Ovary (tissue), 7 donors: ENCODE measurements at regions not wholly inside any gene's neighbourhood (a gene's known extent, or its start where the extent isn't known, plus 50 kb on each side); places are given as distances from the start of the nearest gene placed in this dataset.

ENCODE experiments used
- DNase-seq, 5 donors: peaks; one replicate each; pipeline ENCODE4 v3.0.0-alpha.2; 2019 to 2020
- H3K27ac ChIP-seq, 2 donors: fragments of 200-600 bp; one replicate each; pipeline versions ENCODE4 v1.5.1 to v1.8.0; 2019 to 2022
- H3K27me3 ChIP-seq: fragments of 200-600 bp; one replicate; pipeline ENCODE4 v1.8.0; 2022
- H3K36me3 ChIP-seq: fragments of 200-600 bp; sonication (generic); one replicate; pipeline ENCODE4 v1.5.1; 2019
- H3K4me1 ChIP-seq: one replicate; pipeline ENCODE4 v1.8.1; 2013; ENCODE audit warnings: mild to moderate bottlenecking, moderate library complexity; ENCODE audit not compliant: insufficient read depth
- H3K4me3 ChIP-seq: fragments of 200-600 bp; sonication (generic); one replicate; pipeline ENCODE4 v1.5.1; 2017
- H3K9me3 ChIP-seq, 2 donors: fragments of 200-600 bp in 1 of 2; sonication (generic) in 1 of 2; one replicate each; pipeline versions ENCODE4 v1.5.1 to v1.8.1; 2013 to 2019; ENCODE audit warnings: mild to moderate bottlenecking in 1 of 2, moderate library complexity in 1 of 2
- CTCF ChIP-seq, 3 donors: fragments of 450-650 bp in 2 of 3; fragments of 200-600 bp in 1 of 3; IDR thresholded peaks; one replicate each; pipeline versions ENCODE4 v1.5.1 to v1.8.0; 2016 to 2022; ENCODE audit warnings: antibody characterized with exemption in 3 of 3, mild to moderate bottlenecking in 1 of 3
- EP300 ChIP-seq: sonication (generic); formaldehyde crosslinking; IDR thresholded peaks from one replicate; pipeline ENCODE4 v1.6.1; 2017; ENCODE audit warnings: antibody characterized with exemption
- POLR2A ChIP-seq: fragments of 450-650 bp; IDR thresholded peaks from one replicate; pipeline ENCODE4 v1.6.1; 2017; ENCODE audit warnings: antibody characterized with exemption, mild to moderate bottlenecking, moderate library complexity
- WGBS, 3 donors: extraction: QIAGEN DNeasy Blood & Tissue Kit in 1 of 3; methylation state at CpG; one replicate each; pipeline versions ENCODE4 v1.1.5 to v1.1.7; 2013 to 2017; 5-methylcytosine and 5-hydroxymethylcytosine counted together
- intact Hi-C, 4 donors: fragments of 100-400 bp; cut with DNase I; formaldehyde crosslinking; loops; one replicate each; pipeline versions ENCODE4 v1.11.0 to v1.15.1; 2022 to 2023
- donor health status: DM: no; HTN: no; CAD: no; lungs with moderate emphysema.
- donor health status: DM: no; HTN: no; CAD: no.
- donor health status: Bipolar disorder and iron deficiency.
- donor health status: DM: no; HTN: no; CAD: no.
- donor health status: DM: yes; HTN: yes; CAD: no.

GRCh38 chr16:64425381-64425780 is 696.5 kb downstream of the CDH11 start:
- no peaks in the 10 kb centered on the region for H3K4me1 ChIP-seq
- TF ChIP-seq CTCF (IDR thresholded peaks at IDR 0.05) (no peak), EP300 (no peak), POLR2A (no peak)
- H3K4me3 ChIP-seq = no peak overlapping the region
- H3K36me3 ChIP-seq = no peaks in the 10 kb centered on the region
- intact Hi-C loops = no loop called here
- no peaks in the 10 kb centered on the region for H3K9me3 ChIP-seq
- no peaks in the 10 kb centered on the region for H3K27me3 ChIP-seq
- no peak for DNase-seq
- no peak overlapping the region for H3K27ac ChIP-seq

GRCh38 chr16:64422259-64422658 is 699.6 kb downstream of the CDH11 start:
- no peaks in the 10 kb centered on the region for H3K27me3 ChIP-seq
- H3K4me3 ChIP-seq = no peak overlapping the region
- WGBS, 3 donors = 94 to 95% (median 95%) methylated on average over 1 of the region's 1 CpG
- H3K4me1 ChIP-seq = peaks cover 5% of the 10 kb centered on the region
- H3K27ac ChIP-seq = no peak overlapping the region
- no peaks in the 10 kb centered on the region for H3K9me3 ChIP-seq
- no peaks in the 10 kb centered on the region for H3K36me3 ChIP-seq
- no peak for DNase-seq
- intact Hi-C loops = no loop called here
- no peak for TF ChIP-seq EP300
- no peak for TF ChIP-seq POLR2A
- no peak for TF ChIP-seq CTCF (IDR thresholded peaks at IDR 0.05)

GRCh38 chr16:64421515-64421914 is 700.3 kb downstream of the CDH11 start:
- WGBS, 3 donors = 81 to 93% (median 90%) methylated on average over 1 of the region's 1 CpG
- DNase-seq = no peak
- Histone ChIP-seq H3K4me3 (no peak overlapping the region), H3K9me3 (no peaks in the 10 kb centered on the region), H3K4me1 (peaks cover 5% of the 10 kb centered on the region), H3K27ac (no peak overlapping the region), H3K36me3 (no peaks in the 10 kb centered on the region), H3K27me3 (no peaks in the 10 kb centered on the region)
- TF ChIP-seq POLR2A (no peak), CTCF (IDR thresholded peaks at IDR 0.05) (no peak), EP300 (no peak)
- intact Hi-C loops = no loop called here

- intact Hi-C loops = no loop called here
- WGBS, 3 donors = 91 to 92% (median 92%) methylated on average over 4 of the region's 4 CpGs
- DNase-seq = no peak
- Histone ChIP-seq H3K4me3 (no peak overlapping the region), H3K4me1 (peaks cover 6% of the 10 kb centered on the region), H3K27me3 (no peaks in the 10 kb centered on the region), H3K27ac (no peak overlapping the region), H3K9me3 (no peaks in the 10 kb centered on the region), H3K36me3 (no peaks in the 10 kb centered on the region)
- no peak for TF ChIP-seq EP300
- no peak for TF ChIP-seq CTCF (IDR thresholded peaks at IDR 0.05)
- no peak for TF ChIP-seq POLR2A
Observed at GRCh38 chr16:64419832-64420231, 702.0 kb downstream of the CDH11 start.

- WGBS, 3 donors = 8 to 17% (median 10%) methylated on average over 1 of the region's 1 CpG
- TF ChIP-seq EP300 = no peak
- TF ChIP-seq CTCF (IDR thresholded peaks at IDR 0.05) = no peak
- no peak for TF ChIP-seq POLR2A
- H3K4me3 ChIP-seq = no peak overlapping the region
- no peaks in the 10 kb centered on the region for H3K9me3 ChIP-seq
- no peak for DNase-seq
- H3K4me1 ChIP-seq = peaks cover 6% of the 10 kb centered on the region
- no peak overlapping the region for H3K27ac ChIP-seq
- intact Hi-C loops = no loop called here
- H3K36me3 ChIP-seq = no peaks in the 10 kb centered on the region
- no peaks in the 10 kb centered on the region for H3K27me3 ChIP-seq
Observed at GRCh38 chr16:64417711-64418227, 704.1 kb downstream of the CDH11 start.
